HepG2 (cell line): ENCODE measurements at regions not wholly inside any gene's neighbourhood (a gene's known extent, or its start where the extent isn't known, plus 50 kb on each side); places are given as distances from the start of the nearest gene placed in this dataset.

Experiments used
- ATAC-seq: fragments of 200-7000 bp; cut with Tn5 transposase; 3 replicates; pipeline ENCODE4 v1.9.1; 2020; ENCODE audit warnings: mild to moderate bottlenecking, moderate library complexity
- BruUV-seq: library from RNA; stranded (reverse); fragments of 400-500 nt; replicated peaks from 2 replicates; lab custom pipeline; 2021; lab: Mats Ljungman, UMichigan
- CTCF ChIA-PET: fragments of 300-600 bp; formaldehyde crosslinking; extraction: SDS; loops from one replicate; lab custom pipeline; 2021; ENCODE audit warnings: low total read pairs, inconsistent platforms, low intra/inter-chr PET ratio; lab: Yijun Ruan, JAX
- POLR2A ChIA-PET: fragments of 350-600 bp; sonication (Branson Sonifier 250); formaldehyde crosslinking; loops from one replicate; lab custom pipeline; 2020; ENCODE audit warnings: antibody characterized with exemption, inconsistent platforms; lab: Yijun Ruan, JAX
- DNase-seq: peaks from one replicate; pipeline ENCODE4 v3.0.0-alpha.2; 2015; ENCODE audit warnings: low spot score
- FAIRE-seq: peaks from 3 replicates; lab custom pipeline; 2011; peaks lifted over from hg19 to GRCh38; lab: Jason Lieb, UNC
- H2AFZ ChIP-seq: one replicate; pipeline ENCODE4 v1.6.1; 2011; ENCODE audit warnings: low read length, inconsistent platforms
- H3K27ac ChIP-seq: fragments of 300-600 bp; 3 replicates; pipeline ENCODE4 v1.8.0; 2011; ENCODE audit warnings: mixed run types, mild to moderate bottlenecking, mixed read lengths, low read length, inconsistent platforms; ENCODE audit not compliant: insufficient read depth; ENCODE audit errors: extremely low read length
- H3K27me3 ChIP-seq, 2 experiments: fragments of 200-600 bp in 1 of 2; 2 replicates in 1 of 2; 3 replicates in 1 of 2; pipeline versions ENCODE4 v1.6.0 to v1.8.0; 2011; ENCODE audit warnings: low read length in 2 of 2, mild to moderate bottlenecking in 2 of 2, moderate library complexity in 2 of 2, inconsistent platforms in 1 of 2; ENCODE audit not compliant: insufficient read depth in 2 of 2, control insufficient read depth in 1 of 2
- H3K36me3 ChIP-seq, 2 experiments: fragments of 200-600 bp in 1 of 2; replicated peaks in 1 of 2; 2 replicates in 1 of 2; 3 replicates in 1 of 2; pipeline versions ENCODE4 v1.5.1 to v1.8.0; 2011; ENCODE audit warnings: low read length in 2 of 2, inconsistent platforms in 1 of 2; ENCODE audit not compliant: insufficient read depth in 2 of 2, control insufficient read depth in 1 of 2
- H3K4me1 ChIP-seq: 2 replicates; pipeline ENCODE4 v1.5.1; 2012; ENCODE audit warnings: low read length, inconsistent platforms; ENCODE audit not compliant: insufficient read depth
- H3K4me2 ChIP-seq: 2 replicates; pipeline ENCODE4 v1.6.0; 2011; ENCODE audit warnings: low read depth, low read length, inconsistent platforms
- H3K4me3 ChIP-seq, 3 experiments: fragments of 200-600 bp in 1 of 3; sonication (generic), shearing (Covaris generic) in 1 of 3; replicated peaks in 1 of 3; 2 replicates each; pipeline ENCODE4 v1.5.1; 2011 to 2016; ENCODE audit warnings: low read length in 3 of 3, inconsistent platforms in 2 of 3, low read depth in 2 of 3, mild to moderate bottlenecking in 2 of 3, control low read depth in 1 of 3, mixed read lengths in 1 of 3; ENCODE audit not compliant: insufficient read depth in 1 of 3
- H3K79me2 ChIP-seq: one replicate; pipeline ENCODE4 v1.6.1; 2011; ENCODE audit warnings: low read length, inconsistent platforms; ENCODE audit not compliant: insufficient read depth
- H3K9ac ChIP-seq: 2 replicates; pipeline ENCODE4 v1.6.0; 2011; ENCODE audit warnings: mild to moderate bottlenecking, low read depth, low read length, inconsistent platforms; ENCODE audit not compliant: insufficient read depth
- H3K9me3 ChIP-seq: 2 replicates; pipeline ENCODE4 v1.5.1; 2012; ENCODE audit warnings: mild to moderate bottlenecking, low read length
- H4K20me1 ChIP-seq: 2 replicates; pipeline ENCODE4 v1.6.0; 2011; ENCODE audit warnings: inconsistent platforms, mild to moderate bottlenecking, low read length, moderate library complexity; ENCODE audit not compliant: insufficient read depth
- CEBPB ChIP-seq: IDR thresholded peaks from 2 replicates; pipeline ENCODE4 v1.6.1; 2011; ENCODE audit warnings: low read depth, low read length, improper control_type of control experiment, borderline replicate concordance
- DMAP1 ChIP-seq: IDR thresholded peaks from 2 replicates; pipeline ENCODE4 v1.6.1; 2016
- MIXL1 ChIP-seq: IDR thresholded peaks from 2 replicates; pipeline ENCODE4 v1.6.1; 2016
- NFE2 ChIP-seq: sonication (generic); formaldehyde crosslinking; IDR thresholded peaks from 2 replicates; pipeline ENCODE4 v1.4.0; 2020; ENCODE audit warnings: missing genetic modification reagents
- POLR2G ChIP-seq: fragments of 200-400 bp; formaldehyde crosslinking; IDR thresholded peaks from 2 replicates; pipeline ENCODE4 v1.6.1; 2018; ENCODE audit warnings: mild to moderate bottlenecking, low read depth, low read length, moderate library complexity
- RFX5 ChIP-seq: IDR thresholded peaks from 2 replicates; pipeline ENCODE4 v1.6.1; 2011; ENCODE audit warnings: low read depth, low read length, improper control_type of control experiment
- SCMH1 ChIP-seq: sonication (generic); formaldehyde crosslinking; IDR thresholded peaks from 2 replicates; pipeline ENCODE4 v1.9.0; 2021; ENCODE audit warnings: missing genetic modification reagents, mild to moderate bottlenecking, borderline replicate concordance
- SUZ12 ChIP-seq: fragments of 150-350 bp; IDR thresholded peaks from 2 replicates; pipeline ENCODE4 v1.6.1; 2014; ENCODE audit warnings: low read depth, low read length
- TBP ChIP-seq: sonication (generic); formaldehyde crosslinking; IDR thresholded peaks from 2 replicates; pipeline ENCODE4 v1.5.0; 2020; ENCODE audit warnings: missing genetic modification reagents
- THYN1 ChIP-seq: sonication (generic); formaldehyde crosslinking; IDR thresholded peaks from 2 replicates; pipeline ENCODE4 v1.8.1; 2023; ENCODE audit warnings: low read depth, mild to moderate bottlenecking, moderate library complexity, missing genetic modification reagents, borderline replicate concordance
- YY1 ChIP-seq: IDR thresholded peaks from 2 replicates; pipeline ENCODE4 v1.6.1; 2011; ENCODE audit warnings: low read length, low read depth, moderate library complexity, mild to moderate bottlenecking; ENCODE audit not compliant: insufficient read depth, insufficient replicate concordance
- ZIK1 ChIP-seq: sonication (generic); formaldehyde crosslinking; IDR thresholded peaks from 2 replicates; pipeline ENCODE4 v1.5.0; 2020; ENCODE audit warnings: mild to moderate bottlenecking, low read depth, missing genetic modification reagents, borderline replicate concordance
- ZNF350 ChIP-seq: sonication (generic); formaldehyde crosslinking; IDR thresholded peaks from 2 replicates; pipeline ENCODE4 v1.4.0; 2020; ENCODE audit warnings: mild to moderate bottlenecking, low read depth, missing genetic modification reagents, borderline replicate concordance
- ZNF44 ChIP-seq: sonication (generic); formaldehyde crosslinking; IDR thresholded peaks from 2 replicates; pipeline ENCODE4 v1.5.1; 2020; ENCODE audit warnings: mild to moderate bottlenecking, missing genetic modification reagents
- ZNF703 ChIP-seq: sonication (generic); formaldehyde crosslinking; IDR thresholded peaks from 2 replicates; pipeline ENCODE4 v1.5.1; 2020; ENCODE audit warnings: missing genetic modification reagents, mild to moderate bottlenecking, moderate library complexity, borderline replicate concordance
- WGBS: methylation state at CpG from one replicate; pipeline ENCODE4 v1.1.6; 2017; ENCODE audit warnings: low lambda C conversion rate; 5-methylcytosine and 5-hydroxymethylcytosine counted together
- in situ Hi-C: cut with HindIII; loops from 2 replicates; pipeline ENCODE4 v1.10.0; 2017; ENCODE audit warnings: low pct_unique_long_range_greater_than_20kb; ENCODE audit not compliant: extremely low pct_ligation_motif_present
- intact Hi-C: fragments of 100-400 bp; cut with micrococcal nuclease; formaldehyde crosslinking; loops from one replicate; pipeline ENCODE4 v1.10.0; 2022; ENCODE audit not compliant: unreplicated experiment

GRCh38 chr6:118718297-118718696, 66.9 kb upstream of the CEP85L start:
- peaks cover 0 to 31% of the 10 kb centered on the region in 2 experiments; a peak in 3 of 5 replicates for H3K27me3 ChIP-seq
- no peak overlapping the region for H2AFZ ChIP-seq
- no TSS peak for BruUV-seq
- ATAC-seq (no peak), DNase-seq (no peak), FAIRE-seq (no peak)
- H3K4me1 ChIP-seq, result no peaks in the 10 kb centered on the region
- H3K9ac ChIP-seq, result no peak overlapping the region
- H3K4me3 ChIP-seq, result no peak overlapping the region
- intact Hi-C loops (no loop called here), in situ Hi-C loops (no loop called here)
- POLR2A ChIA-PET, result no interaction called here
- H3K79me2 ChIP-seq, result no peaks in the 10 kb centered on the region
- H3K9me3 ChIP-seq, result no peaks in the 10 kb centered on the region
- CTCF ChIA-PET, result no interaction called here
- 11% methylated on average over 4 of the region's 4 CpGs for WGBS
- H3K4me2 ChIP-seq, result no peak overlapping the region
- no peak overlapping the region for H3K27ac ChIP-seq
- no peaks in the 10 kb centered on the region for H4K20me1 ChIP-seq
- H3K36me3 ChIP-seq, result no peaks in the 10 kb centered on the region
- TF ChIP-seq SCMH1, result no peak
- TF ChIP-seq POLR2G, result no peak
- no peak for TF ChIP-seq CEBPB
- no peak for TF ChIP-seq ZNF703
- no peak for TF ChIP-seq SUZ12
- no peak for TF ChIP-seq ZNF350 (CRISPR knock-in tag)
- TF ChIP-seq DMAP1, result no peak
- TF ChIP-seq THYN1, result no peak
- no peak for TF ChIP-seq TBP (CRISPR knock-in tag)
- no peak for TF ChIP-seq MIXL1 (CRISPR knock-in tag)
- no peak for TF ChIP-seq YY1
- TF ChIP-seq NFE2 (CRISPR knock-in tag), result no peak
- TF ChIP-seq RFX5, result no peak
- no peak for TF ChIP-seq ZNF44 (CRISPR knock-in tag)
- TF ChIP-seq ZIK1 (CRISPR knock-in tag), result no peak
- TF ChIP-seq, all 625 proteins: peak for 0
